Fibroblast of lung (primary cell): ENCODE measurements at regions not wholly inside any gene's neighbourhood (a gene's known extent, or its start where the extent isn't known, plus 50 kb on each side); places are given as distances from the start of the nearest gene placed in this dataset.

Experiments used
- DNase-seq, 2 donors: peaks; one replicate each; pipeline versions ENCODE4 v3.0.0 to v3.0.0-alpha.2; 2010; ENCODE audit warnings: low read depth in 2 of 2
- H2AFZ ChIP-seq: 2 replicates; pipeline ENCODE4 v1.5.1; 2012; ENCODE audit warnings: low read length, control low read depth, inconsistent platforms
- H3K27ac ChIP-seq: 2 replicates; pipeline ENCODE4 v1.5.1; 2011; ENCODE audit warnings: low read length, control low read depth; ENCODE audit not compliant: insufficient read depth
- H3K27me3 ChIP-seq: 2 replicates; pipeline ENCODE4 v1.5.1; 2011; ENCODE audit warnings: mild to moderate bottlenecking, low read length; ENCODE audit not compliant: control insufficient read depth, insufficient read depth
- H3K36me3 ChIP-seq: 2 replicates; pipeline ENCODE4 v1.5.1; 2011; ENCODE audit warnings: low read length; ENCODE audit not compliant: control insufficient read depth, insufficient read depth
- H3K4me1 ChIP-seq: 2 replicates; pipeline ENCODE4 v1.5.1; 2011; ENCODE audit warnings: low read length; ENCODE audit not compliant: control insufficient read depth, insufficient read depth; ENCODE audit errors: extremely low read depth
- H3K4me2 ChIP-seq: 2 replicates; pipeline ENCODE4 v1.5.1; 2011; ENCODE audit warnings: low read length, control low read depth; ENCODE audit not compliant: insufficient read depth; ENCODE audit errors: extremely low read depth
- H3K4me3 ChIP-seq, 4 experiments: fragments of 200-600 bp in 1 of 4; sonication (generic) in 1 of 4; replicated peaks in 1 of 4; 2 replicates each; pipeline ENCODE4 v1.5.1; 2011 to 2016; ENCODE audit warnings: low read length in 4 of 4, low read depth in 3 of 4, mild to moderate bottlenecking in 3 of 4, control low read depth in 2 of 4, inconsistent platforms in 1 of 4, mixed read lengths in 1 of 4; ENCODE audit not compliant: insufficient read depth in 1 of 4; ENCODE audit errors: control extremely low read depth in 1 of 4
- H3K79me2 ChIP-seq: 2 replicates; pipeline ENCODE4 v1.5.1; 2012; ENCODE audit warnings: mild to moderate bottlenecking, low read length, inconsistent platforms; ENCODE audit not compliant: control insufficient read depth, insufficient read depth
- H3K9ac ChIP-seq: 2 replicates; pipeline ENCODE4 v1.5.1; 2011; ENCODE audit warnings: mild to moderate bottlenecking, low read length, control low read depth; ENCODE audit not compliant: insufficient read depth
- H3K9me3 ChIP-seq: 2 replicates; pipeline ENCODE4 v1.5.1; 2012; ENCODE audit warnings: low read depth, low read length; ENCODE audit not compliant: control insufficient read depth, insufficient read depth
- H4K20me1 ChIP-seq: 2 replicates; pipeline ENCODE4 v1.5.1; 2011; ENCODE audit warnings: low read length; ENCODE audit not compliant: control insufficient read depth, insufficient read depth; ENCODE audit errors: extremely low read depth
- EZH2 ChIP-seq: IDR thresholded peaks from 2 replicates; pipeline ENCODE4 v1.5.1; 2012; ENCODE audit warnings: low read length, control low read depth, mild to moderate bottlenecking; ENCODE audit errors: missing control alignments
- TF ChIP-seq, protein P1 (sequence below), 2 donors: IDR thresholded peaks in 1 of 2; conservative IDR thresholded peaks in 1 of 2; 1 replicate in 1 of 2; 2 replicates in 1 of 2; pipeline ENCODE4 v1.5.1; 2011 to 2012; ENCODE audit warnings: low read length in 2 of 2, control low read depth in 1 of 2, inconsistent platforms in 1 of 2, low read depth in 1 of 2, mild to moderate bottlenecking in 1 of 2

DNA sequence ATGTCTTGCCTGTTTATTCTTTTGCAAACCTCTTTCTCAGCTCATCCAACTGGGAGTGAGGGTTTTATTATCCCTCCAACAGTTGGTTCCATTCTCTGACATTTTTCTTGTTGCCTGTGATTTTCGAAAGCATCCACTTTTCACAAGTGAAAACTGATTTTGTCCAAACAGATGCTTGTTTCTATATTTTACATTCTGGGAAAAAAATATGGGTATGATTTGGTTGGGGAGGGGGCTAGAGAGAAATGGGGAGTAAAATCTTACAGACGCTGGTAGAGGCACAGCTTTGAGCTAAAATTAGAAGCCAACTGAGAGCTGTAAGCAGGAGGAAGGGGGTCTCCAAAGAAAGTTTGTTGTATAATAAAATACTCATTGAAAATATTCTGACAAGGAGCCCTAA lies 745.3 kb upstream of the CELF4 start:
- Histone ChIP-seq H3K36me3 (no peaks in the 10 kb centered on the region), H3K27me3 (no peaks in the 10 kb centered on the region), H3K4me3 (no peak overlapping the region), H3K9ac (no peak overlapping the region), H3K9me3 (no peaks in the 10 kb centered on the region), H3K79me2 (no peaks in the 10 kb centered on the region), H3K27ac (no peak overlapping the region), H4K20me1 (no peaks in the 10 kb centered on the region), H3K4me1 (no peaks in the 10 kb centered on the region), H3K4me2 (no peak overlapping the region), H2AFZ (no peak overlapping the region)
- TF ChIP-seq, protein P1, sequence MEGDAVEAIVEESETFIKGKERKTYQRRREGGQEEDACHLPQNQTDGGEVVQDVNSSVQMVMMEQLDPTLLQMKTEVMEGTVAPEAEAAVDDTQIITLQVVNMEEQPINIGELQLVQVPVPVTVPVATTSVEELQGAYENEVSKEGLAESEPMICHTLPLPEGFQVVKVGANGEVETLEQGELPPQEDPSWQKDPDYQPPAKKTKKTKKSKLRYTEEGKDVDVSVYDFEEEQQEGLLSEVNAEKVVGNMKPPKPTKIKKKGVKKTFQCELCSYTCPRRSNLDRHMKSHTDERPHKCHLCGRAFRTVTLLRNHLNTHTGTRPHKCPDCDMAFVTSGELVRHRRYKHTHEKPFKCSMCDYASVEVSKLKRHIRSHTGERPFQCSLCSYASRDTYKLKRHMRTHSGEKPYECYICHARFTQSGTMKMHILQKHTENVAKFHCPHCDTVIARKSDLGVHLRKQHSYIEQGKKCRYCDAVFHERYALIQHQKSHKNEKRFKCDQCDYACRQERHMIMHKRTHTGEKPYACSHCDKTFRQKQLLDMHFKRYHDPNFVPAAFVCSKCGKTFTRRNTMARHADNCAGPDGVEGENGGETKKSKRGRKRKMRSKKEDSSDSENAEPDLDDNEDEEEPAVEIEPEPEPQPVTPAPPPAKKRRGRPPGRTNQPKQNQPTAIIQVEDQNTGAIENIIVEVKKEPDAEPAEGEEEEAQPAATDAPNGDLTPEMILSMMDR (conservative IDR thresholded peaks at IDR 0.05 in 1 of 2, IDR thresholded peaks at IDR 0.05 in 1 of 2; ENCODE audit: low read depth in 1 of 2, low read length in 2 of 2), result no peak
- TF ChIP-seq EZH2, result no peak
- no peak for DNase-seq

DNA sequence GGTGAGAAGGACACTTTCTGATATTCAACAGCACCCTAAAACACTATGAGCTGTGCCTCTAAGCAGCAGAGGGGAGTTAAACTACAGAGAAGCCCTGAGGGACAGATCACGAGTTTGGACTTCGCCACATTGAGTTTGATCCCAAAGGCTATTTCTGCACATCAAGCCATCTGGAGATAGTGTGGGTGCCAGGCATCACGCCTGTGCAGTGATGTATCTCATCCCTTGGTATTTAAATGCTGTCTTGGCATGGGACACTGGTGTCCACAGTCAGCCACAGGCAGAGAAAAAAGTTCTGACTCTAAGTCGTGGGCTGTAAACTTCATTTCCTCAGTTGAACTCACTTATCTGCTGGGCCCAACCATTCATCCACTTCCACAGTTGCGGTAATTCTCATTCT lies 742.3 kb upstream of the CELF4 start:
- no peak overlapping the region for H3K4me2 ChIP-seq
- no peak overlapping the region for H3K9ac ChIP-seq
- H3K27me3 ChIP-seq, result no peaks in the 10 kb centered on the region
- H2AFZ ChIP-seq, result no peak overlapping the region
- H3K9me3 ChIP-seq, result no peaks in the 10 kb centered on the region
- no peak for DNase-seq
- H3K27ac ChIP-seq, result no peak overlapping the region
- no peak for TF ChIP-seq EZH2
- TF ChIP-seq, protein P1 (conservative IDR thresholded peaks at IDR 0.05 in 1 of 2, IDR thresholded peaks at IDR 0.05 in 1 of 2; ENCODE audit: low read depth in 1 of 2, low read length in 2 of 2), result no peak
- no peaks in the 10 kb centered on the region for H3K36me3 ChIP-seq
- H4K20me1 ChIP-seq, result no peaks in the 10 kb centered on the region
- H3K79me2 ChIP-seq, result no peaks in the 10 kb centered on the region
- H3K4me1 ChIP-seq, result no peaks in the 10 kb centered on the region
- H3K4me3 ChIP-seq, result no peak overlapping the region

DNA sequence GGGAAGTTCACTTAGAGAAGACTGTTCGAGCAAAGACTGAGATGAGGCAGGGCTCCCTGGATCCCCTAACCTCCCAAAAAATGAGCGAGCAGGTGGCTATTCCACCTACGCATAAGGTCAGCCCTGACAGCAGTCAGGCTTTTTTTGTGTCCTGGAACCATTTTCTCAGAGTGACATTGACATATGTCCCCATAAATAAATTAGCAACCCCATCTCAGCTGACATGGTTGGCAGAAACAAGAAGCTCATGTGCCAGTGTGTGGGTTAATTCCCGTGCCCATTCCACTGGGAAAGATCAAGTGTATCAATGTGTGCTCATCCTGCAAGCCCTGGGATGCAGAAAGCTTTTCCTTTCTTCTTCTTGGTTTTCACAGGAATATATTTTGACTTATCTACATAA lies 740.4 kb upstream of the CELF4 start:
- Histone ChIP-seq H3K9me3 (no peaks in the 10 kb centered on the region), H3K4me1 (no peaks in the 10 kb centered on the region), H3K4me3 (no peak overlapping the region), H3K36me3 (no peaks in the 10 kb centered on the region), H3K79me2 (no peaks in the 10 kb centered on the region), H3K4me2 (no peak overlapping the region), H3K9ac (no peak overlapping the region), H3K27ac (no peak overlapping the region), H4K20me1 (no peaks in the 10 kb centered on the region), H3K27me3 (no peaks in the 10 kb centered on the region), H2AFZ (no peak overlapping the region)
- TF ChIP-seq, protein P1 (conservative IDR thresholded peaks at IDR 0.05 in 1 of 2, IDR thresholded peaks at IDR 0.05 in 1 of 2; ENCODE audit: low read depth in 1 of 2, low read length in 2 of 2), result no peak
- no peak for TF ChIP-seq EZH2
- DNase-seq, result no peak
